NCI-H2171 (cell line): ENCODE measurements at regions not wholly inside any gene's neighbourhood (a gene's known extent, or its start where the extent isn't known, plus 50 kb on each side); places are given as distances from the start of the nearest gene placed in this dataset.

Source experiments
- DNase-seq: peaks from one replicate; lab custom pipeline; 2025; lab: John Stamatoyannopoulos, UW

- DNase-seq: no peak
Observed at GRCh38 chr13:47044842-47045241, 148.0 kb upstream of the HTR2A start.

- no peak for DNase-seq
Observed at GRCh38 chr13:47039106-47039505, 142.3 kb upstream of the HTR2A start.

GRCh38 chr13:47038188-47038587 lies 141.3 kb upstream of the HTR2A start:
- no peak for DNase-seq

GRCh38 chr13:47036294-47037008 lies 139.6 kb upstream of the HTR2A start:
- no peak for DNase-seq

GRCh38 chr13:47033216-47033615 lies 136.4 kb upstream of the HTR2A start:
- no peak for DNase-seq

GRCh38 chr13:47027780-47028437 lies 131.1 kb upstream of the HTR2A start:
- DNase-seq: no peak

GRCh38 chr13:47025791-47026447 lies 129.1 kb upstream of the HTR2A start:
- DNase-seq: no peak

- no peak for DNase-seq
Observed at GRCh38 chr13:47019977-47020376, 123.1 kb upstream of the HTR2A start.

- DNase-seq: no peak
Observed at GRCh38 chr13:47017476-47017875, 120.6 kb upstream of the HTR2A start.

GRCh38 chr13:47008318-47008717 lies 111.5 kb upstream of the HTR2A start:
- DNase-seq: no peak

- no peak for DNase-seq
Observed at GRCh38 chr13:47005756-47006414, 109.0 kb upstream of the HTR2A start.

- no peak for DNase-seq
Observed at GRCh38 chr13:47004540-47004939, 107.7 kb upstream of the HTR2A start.

- no peak for DNase-seq
Observed at GRCh38 chr13:47004027-47004426, 107.2 kb upstream of the HTR2A start.

- no peak for DNase-seq
Observed at GRCh38 chr13:47000165-47000564, 103.3 kb upstream of the HTR2A start.

- DNase-seq: no peak
Observed at GRCh38 chr13:46996316-46997030, 99.6 kb upstream of the HTR2A start.

- no peak for DNase-seq
Observed at GRCh38 chr13:46995874-46996273, 99.0 kb upstream of the HTR2A start.

- DNase-seq: no peak
Observed at GRCh38 chr13:46994492-46994891, 97.6 kb upstream of the HTR2A start.

- DNase-seq: no peak
Observed at GRCh38 chr13:46992383-46992952, 95.6 kb upstream of the HTR2A start.

- DNase-seq: no peak
Observed at GRCh38 chr13:46983881-46984280, 87.0 kb upstream of the HTR2A start.

GRCh38 chr13:46982856-46983582 lies 86.2 kb upstream of the HTR2A start:
- DNase-seq: no peak

- DNase-seq: no peak
Observed at GRCh38 chr13:46975173-46975572, 78.3 kb upstream of the HTR2A start.
